HG02840 (cell line): ENCODE measurements at regions not wholly inside any gene's neighbourhood (a gene's known extent, or its start where the extent isn't known, plus 50 kb on each side); places are given as distances from the start of the nearest gene placed in this dataset.

ENCODE experiments used
- ATAC-seq: cut with Tn5 transposase; IDR thresholded peaks from one replicate; pipeline ENCODE4 v1.9.1; 2021; ENCODE audit warnings: mild to moderate bottlenecking, moderate library complexity, moderate number of reproducible peaks; ENCODE audit not compliant: unreplicated experiment, low FRiP score

- ATAC-seq: no peak
Measured at GRCh38 chr18:25727281-25727985, 363.0 kb downstream of the SS18 start.

- ATAC-seq: no peak
Measured at GRCh38 chr18:25726298-25726697, 364.1 kb downstream of the SS18 start.

GRCh38 chr18:25725501-25725900, 364.9 kb downstream of the SS18 start:
- no peak for ATAC-seq

- ATAC-seq: no peak
Measured at GRCh38 chr18:25724997-25725396, 365.4 kb downstream of the SS18 start.

GRCh38 chr18:25724121-25724520, 366.3 kb downstream of the SS18 start:
- no peak for ATAC-seq

GRCh38 chr18:25713103-25713502, 361.1 kb upstream of the ZNF521 start:
- no peak for ATAC-seq

- no peak for ATAC-seq
Measured at GRCh38 chr18:25710981-25711380, 359.0 kb upstream of the ZNF521 start.

GRCh38 chr18:25705650-25706049, 353.7 kb upstream of the ZNF521 start:
- no peak for ATAC-seq

GRCh38 chr18:25704494-25704893, 352.5 kb upstream of the ZNF521 start:
- no peak for ATAC-seq

- ATAC-seq: no peak
Measured at GRCh38 chr18:25704071-25704470, 352.1 kb upstream of the ZNF521 start.

- no peak for ATAC-seq
Measured at GRCh38 chr18:25701821-25702220, 349.9 kb upstream of the ZNF521 start.

- no peak for ATAC-seq
Measured at GRCh38 chr18:25686960-25687500, 335.1 kb upstream of the ZNF521 start.

- ATAC-seq: no peak
Measured at GRCh38 chr18:25685088-25685487, 333.1 kb upstream of the ZNF521 start.

GRCh38 chr18:25679491-25679890, 327.5 kb upstream of the ZNF521 start:
- ATAC-seq: no peak

GRCh38 chr18:25678221-25678620, 326.3 kb upstream of the ZNF521 start:
- ATAC-seq: no peak

GRCh38 chr18:25675123-25675850, 323.3 kb upstream of the ZNF521 start:
- ATAC-seq: no peak

- ATAC-seq: no peak
Measured at GRCh38 chr18:25674183-25674582, 322.2 kb upstream of the ZNF521 start.

- no peak for ATAC-seq
Measured at GRCh38 chr18:25672490-25672889, 320.5 kb upstream of the ZNF521 start.

- ATAC-seq: no peak
Measured at GRCh38 chr18:25669741-25670140, 317.8 kb upstream of the ZNF521 start.

- ATAC-seq: no peak
Measured at GRCh38 chr18:25662272-25662671, 310.3 kb upstream of the ZNF521 start.

- ATAC-seq: no peak
Measured at GRCh38 chr18:25661831-25662230, 309.9 kb upstream of the ZNF521 start.

GRCh38 chr18:25659541-25659940, 307.6 kb upstream of the ZNF521 start:
- ATAC-seq: no peak
